ENCODE measurements at regions not wholly inside any gene's neighbourhood (a gene's known extent, or its start where the extent isn't known, plus 50 kb on each side); places are given as distances from the start of the nearest gene placed in this dataset.

DNA sequence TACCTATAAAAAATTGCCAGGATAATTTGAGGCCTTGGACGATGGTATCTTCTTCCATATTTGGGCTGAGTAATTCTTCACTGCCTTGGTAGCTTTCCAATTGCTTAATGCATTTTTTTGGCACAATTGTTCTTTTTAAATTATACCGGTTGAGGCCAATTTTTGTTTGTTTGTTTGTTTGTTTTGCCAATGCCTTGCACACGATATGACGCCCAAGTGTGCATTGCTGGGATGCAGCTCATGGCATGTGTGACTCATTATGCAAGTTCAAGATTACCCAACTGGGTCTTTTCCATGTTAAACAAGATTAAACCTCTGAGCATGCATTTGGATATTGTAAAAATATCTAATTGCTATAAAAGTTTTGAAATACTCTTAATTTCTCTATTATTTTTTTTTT lies 71.1 kb upstream of the KCNIP4 start:
- DNase-seq = no peak

DNA sequence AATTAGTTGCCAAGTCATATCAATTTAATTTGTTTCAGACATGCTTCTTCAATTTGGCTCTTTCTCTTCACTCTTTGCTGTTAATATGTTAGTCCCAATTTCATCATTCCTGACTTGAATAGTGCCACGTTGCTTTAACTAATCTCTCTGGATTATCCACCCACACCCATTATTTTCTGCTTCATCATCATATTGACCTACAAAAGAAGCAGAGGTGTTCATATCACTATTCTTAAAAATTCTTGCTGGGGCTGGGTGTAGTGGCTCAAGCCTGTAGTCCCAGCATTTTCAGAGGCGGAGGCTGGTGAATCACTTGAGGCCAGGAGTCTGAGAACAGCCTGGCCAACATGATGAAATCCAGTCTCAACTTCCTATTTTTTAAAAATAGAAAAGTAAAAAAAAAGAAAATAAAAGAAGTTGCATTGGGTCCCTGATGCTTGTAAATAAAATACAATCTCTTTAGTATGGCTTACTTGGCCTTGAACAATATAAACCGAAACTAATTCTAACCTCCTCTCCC lies 65.7 kb upstream of the KCNIP4 start:
- DNase-seq = peak; percentile 33

DNA sequence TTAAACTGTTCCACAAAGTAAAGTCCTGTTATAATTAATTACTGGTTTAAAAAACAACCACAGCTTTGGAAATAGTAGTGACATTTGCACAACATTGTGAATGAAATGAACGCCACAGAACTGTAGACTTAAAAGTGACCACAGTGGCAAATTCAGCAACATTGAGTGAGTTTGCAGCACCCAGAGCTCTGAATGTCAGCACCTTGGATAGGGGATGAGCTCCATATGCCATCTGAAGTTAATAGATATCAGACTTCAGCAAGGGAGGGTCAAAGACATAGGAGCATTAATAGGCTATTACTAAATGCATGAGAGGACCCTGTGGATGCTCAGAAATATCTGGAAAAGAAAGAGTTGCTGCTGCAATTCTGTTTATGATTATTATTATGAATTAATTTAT lies 55.3 kb upstream of the KCNIP4 start:
- DNase-seq = no peak
